GM18505 (cell line): ENCODE measurements at regions not wholly inside any gene's neighbourhood (a gene's known extent, or its start where the extent isn't known, plus 50 kb on each side); places are given as distances from the start of the nearest gene placed in this dataset.

Experiments used
- ATAC-seq: cut with Tn5 transposase; IDR thresholded peaks from one replicate; pipeline ENCODE4 v1.9.1; 2021; ENCODE audit not compliant: unreplicated experiment
- POLR2A ChIP-seq: IDR thresholded peaks from 4 replicates; pipeline ENCODE4 v1.6.1; 2011; ENCODE audit warnings: borderline replicate concordance; ENCODE audit not compliant: insufficient read depth, insufficient read length; ENCODE audit errors: extremely low read depth

GRCh38 chr14:98647754-98648153 is 624.2 kb downstream of the BCL11B start:
- ATAC-seq: no peak
- no peak for TF ChIP-seq POLR2A

- no peak for ATAC-seq
- TF ChIP-seq POLR2A: no peak
These were observed 621.0 kb downstream of the BCL11B start for GRCh38 chr14:98651037-98651436.

- ATAC-seq: no peak
These were observed 607.0 kb downstream of the BCL11B start for GRCh38 chr14:98665007-98665406.

GRCh38 chr14:98666545-98666944 is 605.5 kb downstream of the BCL11B start:
- TF ChIP-seq POLR2A: no peak
- ATAC-seq: no peak

More at GRCh38 chr14:98665007-98665406, 607.0 kb downstream of the BCL11B start:
- no peak for TF ChIP-seq POLR2A

- no peak for TF ChIP-seq POLR2A
- no peak for ATAC-seq
These were observed 590.0 kb downstream of the BCL11B start for GRCh38 chr14:98682033-98682432.

DNA sequence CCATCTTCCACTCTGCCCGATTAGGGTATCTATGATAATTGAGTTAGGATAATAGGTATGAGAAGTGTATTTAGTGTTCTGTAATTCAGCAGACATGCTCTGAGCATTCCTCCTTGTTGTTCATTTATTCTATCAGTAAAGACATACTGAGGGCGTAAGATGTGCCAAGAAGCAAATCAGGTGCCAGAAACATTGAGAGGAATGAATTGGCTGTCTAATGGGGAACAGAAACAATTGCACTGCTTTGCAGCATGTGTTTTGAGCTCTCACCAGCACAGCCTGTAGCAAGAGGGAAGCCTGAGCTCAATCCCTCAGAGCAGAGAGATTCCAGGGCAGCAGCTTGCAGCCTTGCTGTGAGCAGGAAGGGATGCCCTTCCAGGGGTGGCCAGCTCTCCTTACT is 589.3 kb downstream of the BCL11B start:
- ATAC-seq: no peak
- TF ChIP-seq POLR2A: no peak

GRCh38 chr14:98684468-98684867 is 587.5 kb downstream of the BCL11B start:
- ATAC-seq: no peak

GRCh38 chr14:98685725-98686124 is 586.3 kb downstream of the BCL11B start:
- no peak for TF ChIP-seq POLR2A
- no peak for ATAC-seq

More at GRCh38 chr14:98684468-98684867, 587.5 kb downstream of the BCL11B start:
- no peak for TF ChIP-seq POLR2A

- TF ChIP-seq POLR2A: no peak
- ATAC-seq: no peak
These were observed 583.6 kb downstream of the BCL11B start for GRCh38 chr14:98688446-98688845.

DNA sequence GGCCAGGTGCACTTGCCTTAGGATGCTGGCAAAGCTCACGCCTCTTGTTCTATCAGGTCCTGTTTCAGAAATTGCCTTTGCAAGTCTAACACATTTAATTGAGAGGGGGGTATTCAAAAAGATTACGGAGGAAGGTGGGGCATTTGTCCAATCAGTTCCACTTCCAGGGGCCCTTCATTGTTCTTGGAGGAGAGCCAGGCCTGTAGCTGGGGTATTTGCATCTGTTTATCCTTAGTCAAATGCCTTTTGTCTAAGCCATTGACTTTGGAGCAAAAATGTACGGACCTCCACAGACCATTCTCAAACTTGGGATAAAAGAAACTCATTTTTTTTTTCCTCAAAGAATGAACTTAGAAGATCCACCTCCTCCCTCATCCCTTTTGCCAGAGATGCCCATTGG is 582.0 kb downstream of the BCL11B start:
- no peak for TF ChIP-seq POLR2A
- ATAC-seq: no peak

DNA sequence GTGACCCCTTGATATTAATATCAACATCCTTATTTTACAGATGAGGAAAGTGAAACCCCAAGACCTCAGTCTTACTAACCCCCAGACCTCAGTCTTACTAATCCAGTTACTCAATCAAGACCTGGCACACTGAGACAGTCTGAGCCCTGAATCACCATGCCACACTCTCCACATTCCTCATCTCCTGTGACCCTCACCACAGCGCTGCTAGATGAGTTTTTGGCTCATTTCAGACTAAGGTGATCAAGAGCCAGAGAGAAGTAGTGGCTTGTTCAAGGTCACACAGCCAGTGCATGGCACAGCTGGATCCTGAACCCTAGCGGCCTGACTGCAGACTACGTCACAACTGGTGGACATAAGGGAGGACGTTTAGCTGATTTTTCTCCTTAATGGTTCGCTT is 579.2 kb downstream of the BCL11B start:
- TF ChIP-seq POLR2A: no peak
- no peak for ATAC-seq

- TF ChIP-seq POLR2A: no peak
- no peak for ATAC-seq
These were observed 577.5 kb downstream of the BCL11B start for GRCh38 chr14:98694541-98694940.

- no peak for TF ChIP-seq POLR2A
- ATAC-seq: no peak
These were observed 576.2 kb downstream of the BCL11B start for GRCh38 chr14:98695809-98696208.

GRCh38 chr14:98698341-98698740 is 573.7 kb downstream of the BCL11B start:
- ATAC-seq: no peak
- TF ChIP-seq POLR2A: no peak

DNA sequence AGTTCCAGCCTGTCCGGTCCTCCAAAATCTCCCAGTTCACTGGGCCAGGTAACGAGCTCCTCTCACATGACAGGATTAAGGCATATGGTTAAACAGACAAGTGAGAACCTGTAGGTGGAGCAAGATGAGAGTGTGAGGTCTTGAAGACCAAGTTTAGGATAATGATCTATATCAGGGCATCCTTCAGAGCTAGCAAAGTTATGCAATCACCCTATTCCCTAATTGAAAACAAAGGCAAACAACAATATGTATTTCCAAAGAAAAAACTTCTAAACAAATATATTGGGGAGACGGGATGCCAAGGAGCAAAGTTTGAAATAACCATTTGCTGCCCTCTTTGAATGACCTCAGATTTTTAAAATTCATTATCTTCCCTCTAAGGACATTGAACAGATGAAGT is 571.2 kb downstream of the BCL11B start:
- no peak for ATAC-seq

More for the DNA sequence above, 571.2 kb downstream of the BCL11B start:
- TF ChIP-seq POLR2A: no peak
